HEK293 (cell line): ENCODE measurements at regions not wholly inside any gene's neighbourhood (a gene's known extent, or its start where the extent isn't known, plus 50 kb on each side); places are given as distances from the start of the nearest gene placed in this dataset.
A peak's percentile ranks its signal among the peaks of the same experiment; 100 is the strongest.

Experiments used
- CTCF ChIA-PET: fragments of 350-600 bp; formaldehyde crosslinking; extraction: SDS; loops from one replicate; lab custom pipeline; 2021; ENCODE audit warnings: antibody characterized with exemption; lab: Yijun Ruan, JAX
- POLR2A ChIA-PET: fragments of 300-600 bp; formaldehyde crosslinking; extraction: SDS; loops from one replicate; lab custom pipeline; 2020; ENCODE audit warnings: antibody characterized with exemption, inconsistent platforms; lab: Yijun Ruan, JAX
- H3K27ac ChIP-seq: fragments of 200-500 bp; sonication (Bioruptor generic); 2 replicates; pipeline ENCODE4 v1.5.1; 2014; ENCODE audit warnings: low read depth, low read length, control low read depth, inconsistent platforms; ENCODE audit errors: extremely low read depth
- H3K36me3 ChIP-seq, 2 experiments: fragments of 200-500 bp in 1 of 2; sonication (Bioruptor generic) in 1 of 2; 1 replicate in 1 of 2; 2 replicates in 1 of 2; pipeline ENCODE4 v1.5.1; 2014 to 2017; ENCODE audit warnings: inconsistent platforms in 2 of 2, low read length in 2 of 2; ENCODE audit not compliant: control insufficient read depth in 2 of 2, insufficient read depth in 1 of 2
- H3K4me1 ChIP-seq: fragments of 200-500 bp; sonication (Bioruptor generic); 2 replicates; pipeline ENCODE4 v1.5.1; 2014; ENCODE audit warnings: mild to moderate bottlenecking, low read length, inconsistent platforms; ENCODE audit not compliant: control insufficient read depth, insufficient read depth
- H3K4me3 ChIP-seq: 2 replicates; pipeline ENCODE4 v1.5.1; 2011; ENCODE audit warnings: low read depth, mild to moderate bottlenecking, control low read depth, low read length, moderate library complexity
- H3K9me3 ChIP-seq: fragments of 200-500 bp; sonication (Bioruptor generic); 2 replicates; pipeline ENCODE4 v1.5.1; 2014; ENCODE audit warnings: low read depth, low read length, inconsistent platforms; ENCODE audit not compliant: control insufficient read depth, insufficient read depth
- BCL11B ChIP-seq: fragments of 450-650 bp; formaldehyde crosslinking; IDR thresholded peaks from 2 replicates; pipeline ENCODE4 v1.5.1; 2016; ENCODE audit warnings: low read depth, missing biosample characterization, missing genetic modification characterization
- GLIS2 ChIP-seq: fragments of 450-650 bp; formaldehyde crosslinking; IDR thresholded peaks from 2 replicates; pipeline ENCODE4 v1.5.1; 2016; ENCODE audit warnings: missing biosample characterization, missing genetic modification characterization
- MEIS1 ChIP-seq: sonication (generic); formaldehyde crosslinking; IDR thresholded peaks from 2 replicates; pipeline ENCODE4 v1.8.1; 2022; ENCODE audit warnings: missing genetic modification reagents, mild to moderate bottlenecking, borderline replicate concordance
- OSR2 ChIP-seq: fragments of 450-650 bp; formaldehyde crosslinking; IDR thresholded peaks from 2 replicates; pipeline ENCODE4 v1.5.1; 2016; ENCODE audit warnings: missing biosample characterization, missing genetic modification characterization
- ZBTB17 ChIP-seq: fragments of 450-650 bp; formaldehyde crosslinking; IDR thresholded peaks from 2 replicates; pipeline ENCODE4 v1.5.1; 2016; ENCODE audit warnings: missing biosample characterization, missing genetic modification characterization
- ZBTB8A ChIP-seq: fragments of 450-650 bp; formaldehyde crosslinking; IDR thresholded peaks from 2 replicates; pipeline ENCODE4 v1.5.1; 2016; ENCODE audit warnings: missing biosample characterization, missing genetic modification characterization
- ZNF10 ChIP-seq: fragments of 450-650 bp; formaldehyde crosslinking; IDR thresholded peaks from 2 replicates; pipeline ENCODE4 v1.5.1; 2017; ENCODE audit warnings: missing biosample characterization, missing genetic modification characterization
- ZNF302 ChIP-seq: fragments of 450-650 bp; formaldehyde crosslinking; IDR thresholded peaks from 2 replicates; pipeline ENCODE4 v1.5.1; 2016; ENCODE audit warnings: missing biosample characterization, missing genetic modification characterization, low read depth
- ZNF350 ChIP-seq: fragments of 450-650 bp; formaldehyde crosslinking; IDR thresholded peaks from 2 replicates; pipeline ENCODE4 v1.5.0; 2017; ENCODE audit warnings: missing biosample characterization, mild to moderate bottlenecking, missing genetic modification characterization
- ZNF366 ChIP-seq: fragments of 450-650 bp; formaldehyde crosslinking; conservative IDR thresholded peaks from 2 replicates; pipeline ENCODE4 v1.5.1; 2016; ENCODE audit warnings: missing biosample characterization, missing genetic modification characterization
- ZNF501 ChIP-seq: fragments of 450-650 bp; formaldehyde crosslinking; IDR thresholded peaks from 2 replicates; pipeline ENCODE4 v1.5.1; 2016; ENCODE audit warnings: missing biosample characterization, missing genetic modification characterization
- ZNF548 ChIP-seq: fragments of 450-650 bp; formaldehyde crosslinking; IDR thresholded peaks from 2 replicates; pipeline ENCODE4 v1.5.1; 2016; ENCODE audit warnings: missing biosample characterization, missing genetic modification characterization
- ZNF626 ChIP-seq: fragments of 450-650 bp; sonication (Bioruptor Pico); formaldehyde crosslinking; IDR thresholded peaks from 2 replicates; pipeline ENCODE4 v1.5.1; 2018; ENCODE audit warnings: missing biosample characterization, missing genetic modification characterization, inconsistent platforms
- ZNF629 ChIP-seq: fragments of 450-650 bp; formaldehyde crosslinking; IDR thresholded peaks from 2 replicates; pipeline ENCODE4 v1.5.1; 2017; ENCODE audit warnings: missing biosample characterization, missing genetic modification characterization
- TF ChIP-seq, protein P1 (sequence below): fragments of 450-650 bp; formaldehyde crosslinking; IDR thresholded peaks from 2 replicates; pipeline ENCODE4 v1.5.1; 2016; ENCODE audit warnings: missing biosample characterization, missing genetic modification characterization
- TF ChIP-seq, protein P2 (sequence below): fragments of 450-650 bp; formaldehyde crosslinking; IDR thresholded peaks from 2 replicates; pipeline ENCODE4 v1.5.1; 2016; ENCODE audit warnings: missing biosample characterization, missing genetic modification characterization
- TF ChIP-seq, protein P3 (sequence below): fragments of 450-650 bp; formaldehyde crosslinking; IDR thresholded peaks from 2 replicates; pipeline ENCODE4 v1.5.1; 2017; ENCODE audit warnings: missing biosample characterization, missing genetic modification characterization
- TF ChIP-seq, protein P4 (sequence below): fragments of 450-650 bp; IDR thresholded peaks from 2 replicates; pipeline ENCODE4 v1.5.1; 2018; ENCODE audit warnings: missing biosample characterization, mild to moderate bottlenecking, missing genetic modification characterization
- TF ChIP-seq, protein P5 (sequence below): fragments of 450-650 bp; formaldehyde crosslinking; IDR thresholded peaks from 2 replicates; pipeline ENCODE4 v1.5.0; 2017; ENCODE audit warnings: missing biosample characterization, missing genetic modification characterization, borderline replicate concordance

DNA sequence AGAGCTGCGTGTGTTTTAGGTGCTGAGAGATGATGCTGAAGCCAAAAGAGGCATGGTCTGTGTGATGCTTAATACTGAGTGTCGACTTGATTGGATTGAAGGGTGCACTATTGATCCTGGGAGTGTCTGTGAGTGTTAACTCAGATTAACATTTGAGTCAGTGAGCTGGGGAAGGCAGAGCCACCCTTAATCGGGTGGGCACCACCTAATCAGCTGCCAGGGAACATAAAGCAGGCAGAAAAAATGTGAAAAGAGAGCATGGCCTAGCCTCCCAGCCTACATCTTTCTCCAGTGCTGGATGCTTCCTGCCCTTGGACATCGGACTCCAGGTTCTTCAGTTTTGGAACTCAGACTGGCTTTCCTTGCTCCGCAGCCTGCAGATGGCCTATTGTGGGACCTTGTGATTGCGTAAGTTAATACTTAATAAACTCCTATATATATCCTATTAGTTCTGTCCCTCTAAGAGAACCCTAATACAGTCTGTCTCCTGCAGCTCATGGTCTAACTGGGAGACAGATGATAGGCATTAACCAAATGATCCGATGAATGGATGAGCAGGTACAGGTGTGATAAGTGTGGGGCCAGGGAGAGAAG lies 91.6 kb downstream of the TFAP2C start:
- TF ChIP-seq OSR2 (no peak), ZNF629 (no peak), ZNF626 (tag by site-specific recombination) (no peak), ZNF10 (tag by site-specific recombination) (peak; percentile 75)
- TF ChIP-seq, protein P1, sequence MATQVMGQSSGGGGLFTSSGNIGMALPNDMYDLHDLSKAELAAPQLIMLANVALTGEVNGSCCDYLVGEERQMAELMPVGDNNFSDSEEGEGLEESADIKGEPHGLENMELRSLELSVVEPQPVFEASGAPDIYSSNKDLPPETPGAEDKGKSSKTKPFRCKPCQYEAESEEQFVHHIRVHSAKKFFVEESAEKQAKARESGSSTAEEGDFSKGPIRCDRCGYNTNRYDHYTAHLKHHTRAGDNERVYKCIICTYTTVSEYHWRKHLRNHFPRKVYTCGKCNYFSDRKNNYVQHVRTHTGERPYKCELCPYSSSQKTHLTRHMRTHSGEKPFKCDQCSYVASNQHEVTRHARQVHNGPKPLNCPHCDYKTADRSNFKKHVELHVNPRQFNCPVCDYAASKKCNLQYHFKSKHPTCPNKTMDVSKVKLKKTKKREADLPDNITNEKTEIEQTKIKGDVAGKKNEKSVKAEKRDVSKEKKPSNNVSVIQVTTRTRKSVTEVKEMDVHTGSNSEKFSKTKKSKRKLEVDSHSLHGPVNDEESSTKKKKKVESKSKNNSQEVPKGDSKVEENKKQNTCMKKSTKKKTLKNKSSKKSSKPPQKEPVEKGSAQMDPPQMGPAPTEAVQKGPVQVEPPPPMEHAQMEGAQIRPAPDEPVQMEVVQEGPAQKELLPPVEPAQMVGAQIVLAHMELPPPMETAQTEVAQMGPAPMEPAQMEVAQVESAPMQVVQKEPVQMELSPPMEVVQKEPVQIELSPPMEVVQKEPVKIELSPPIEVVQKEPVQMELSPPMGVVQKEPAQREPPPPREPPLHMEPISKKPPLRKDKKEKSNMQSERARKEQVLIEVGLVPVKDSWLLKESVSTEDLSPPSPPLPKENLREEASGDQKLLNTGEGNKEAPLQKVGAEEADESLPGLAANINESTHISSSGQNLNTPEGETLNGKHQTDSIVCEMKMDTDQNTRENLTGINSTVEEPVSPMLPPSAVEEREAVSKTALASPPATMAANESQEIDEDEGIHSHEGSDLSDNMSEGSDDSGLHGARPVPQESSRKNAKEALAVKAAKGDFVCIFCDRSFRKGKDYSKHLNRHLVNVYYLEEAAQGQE: no peak
- POLR2A ChIA-PET: no interaction called here
- Histone ChIP-seq H3K4me1 (no peaks in the 10 kb centered on the region), H3K4me3 (no peak overlapping the region), H3K36me3 (no peaks in the 10 kb centered on the region), H3K9me3 (no peaks in the 10 kb centered on the region), H3K27ac (no peak overlapping the region)
- CTCF ChIA-PET: interaction anchor here (1.1 kb wide), 1 partner anchor 14 kb away, joined by 3 read pairs; no protein-coding TSS in a partner anchor

DNA sequence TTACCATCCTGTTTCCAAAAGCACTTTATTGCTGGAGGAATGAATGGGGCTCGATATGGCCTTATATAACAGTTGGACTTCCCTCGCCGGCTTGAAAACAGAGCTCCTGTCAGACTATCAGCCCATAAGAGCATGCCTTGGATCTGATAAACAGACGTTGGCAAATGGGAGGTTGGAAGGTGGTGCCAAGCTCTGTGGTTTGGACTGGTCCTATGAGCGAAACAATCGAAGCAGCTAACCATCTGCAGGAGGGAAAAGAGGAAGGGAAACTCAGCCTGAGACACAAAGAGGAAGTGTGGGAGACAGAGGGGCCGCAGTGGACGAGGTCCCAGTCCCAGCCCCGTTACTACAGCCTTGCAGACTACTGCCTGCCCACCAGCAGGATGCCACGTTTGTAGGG lies 92.9 kb downstream of the TFAP2C start:
- ChIA-PET CTCF (interaction anchor here (1.1 kb wide), 1 partner anchor 13 kb away, joined by 3 read pairs; no protein-coding TSS in a partner anchor), POLR2A (no interaction called here)
- TF ChIP-seq ZNF501 (tag by site-specific recombination) (no peak), ZBTB17 (tag by site-specific recombination) (no peak), MEIS1 (no peak), ZNF366 (tag by site-specific recombination) (no peak), BCL11B (no peak), GLIS2 (no peak)
- TF ChIP-seq, protein P2, sequence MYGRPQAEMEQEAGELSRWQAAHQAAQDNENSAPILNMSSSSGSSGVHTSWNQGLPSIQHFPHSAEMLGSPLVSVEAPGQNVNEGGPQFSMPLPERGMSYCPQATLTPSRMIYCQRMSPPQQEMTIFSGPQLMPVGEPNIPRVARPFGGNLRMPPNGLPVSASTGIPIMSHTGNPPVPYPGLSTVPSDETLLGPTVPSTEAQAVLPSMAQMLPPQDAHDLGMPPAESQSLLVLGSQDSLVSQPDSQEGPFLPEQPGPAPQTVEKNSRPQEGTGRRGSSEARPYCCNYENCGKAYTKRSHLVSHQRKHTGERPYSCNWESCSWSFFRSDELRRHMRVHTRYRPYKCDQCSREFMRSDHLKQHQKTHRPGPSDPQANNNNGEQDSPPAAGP: no peak
- TF ChIP-seq, protein P3, sequence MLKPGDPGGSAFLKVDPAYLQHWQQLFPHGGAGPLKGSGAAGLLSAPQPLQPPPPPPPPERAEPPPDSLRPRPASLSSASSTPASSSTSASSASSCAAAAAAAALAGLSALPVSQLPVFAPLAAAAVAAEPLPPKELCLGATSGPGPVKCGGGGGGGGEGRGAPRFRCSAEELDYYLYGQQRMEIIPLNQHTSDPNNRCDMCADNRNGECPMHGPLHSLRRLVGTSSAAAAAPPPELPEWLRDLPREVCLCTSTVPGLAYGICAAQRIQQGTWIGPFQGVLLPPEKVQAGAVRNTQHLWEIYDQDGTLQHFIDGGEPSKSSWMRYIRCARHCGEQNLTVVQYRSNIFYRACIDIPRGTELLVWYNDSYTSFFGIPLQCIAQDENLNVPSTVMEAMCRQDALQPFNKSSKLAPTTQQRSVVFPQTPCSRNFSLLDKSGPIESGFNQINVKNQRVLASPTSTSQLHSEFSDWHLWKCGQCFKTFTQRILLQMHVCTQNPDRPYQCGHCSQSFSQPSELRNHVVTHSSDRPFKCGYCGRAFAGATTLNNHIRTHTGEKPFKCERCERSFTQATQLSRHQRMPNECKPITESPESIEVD (tag by site-specific recombination): no peak
- H3K4me1 ChIP-seq: no peaks in the 10 kb centered on the region
- H3K27ac ChIP-seq: no peak overlapping the region
- no peaks in the 10 kb centered on the region for H3K36me3 ChIP-seq
- H3K4me3 ChIP-seq: no peak overlapping the region
- no peaks in the 10 kb centered on the region for H3K9me3 ChIP-seq

DNA sequence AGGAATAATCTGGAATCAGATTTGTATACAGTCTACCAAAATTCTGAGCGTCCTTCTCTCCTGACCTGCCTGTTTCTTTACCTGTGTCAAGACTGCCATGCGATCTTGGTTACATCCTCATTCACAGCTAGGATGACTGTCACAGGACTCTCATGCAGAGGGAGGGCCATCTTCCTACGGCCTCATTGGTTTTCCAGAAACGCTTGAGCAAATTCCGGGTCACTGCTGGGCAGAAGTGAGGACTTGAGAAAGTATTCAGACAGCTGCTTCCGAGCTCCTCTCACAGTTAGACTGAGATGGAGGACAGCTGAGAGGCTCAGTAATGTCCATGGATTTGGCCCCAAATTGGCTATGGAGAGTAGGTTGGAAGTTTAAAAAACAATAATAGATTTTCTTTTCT lies 94.2 kb downstream of the TFAP2C start:
- no peaks in the 10 kb centered on the region for H3K36me3 ChIP-seq
- no peak overlapping the region for H3K27ac ChIP-seq
- no peaks in the 10 kb centered on the region for H3K4me1 ChIP-seq
- POLR2A ChIA-PET: no interaction called here
- H3K9me3 ChIP-seq: no peaks in the 10 kb centered on the region
- H3K4me3 ChIP-seq: no peak overlapping the region
- CTCF ChIA-PET: no interaction called here
- no peak for TF ChIP-seq ZNF350 (tag by site-specific recombination)
- no peak for TF ChIP-seq ZNF548 (tag by site-specific recombination)
- TF ChIP-seq, protein P4, sequence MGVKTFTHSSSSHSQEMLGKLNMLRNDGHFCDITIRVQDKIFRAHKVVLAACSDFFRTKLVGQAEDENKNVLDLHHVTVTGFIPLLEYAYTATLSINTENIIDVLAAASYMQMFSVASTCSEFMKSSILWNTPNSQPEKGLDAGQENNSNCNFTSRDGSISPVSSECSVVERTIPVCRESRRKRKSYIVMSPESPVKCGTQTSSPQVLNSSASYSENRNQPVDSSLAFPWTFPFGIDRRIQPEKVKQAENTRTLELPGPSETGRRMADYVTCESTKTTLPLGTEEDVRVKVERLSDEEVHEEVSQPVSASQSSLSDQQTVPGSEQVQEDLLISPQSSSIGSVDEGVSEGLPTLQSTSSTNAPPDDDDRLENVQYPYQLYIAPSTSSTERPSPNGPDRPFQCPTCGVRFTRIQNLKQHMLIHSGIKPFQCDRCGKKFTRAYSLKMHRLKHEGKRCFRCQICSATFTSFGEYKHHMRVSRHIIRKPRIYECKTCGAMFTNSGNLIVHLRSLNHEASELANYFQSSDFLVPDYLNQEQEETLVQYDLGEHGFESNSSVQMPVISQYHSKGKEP (tag by site-specific recombination): no peak
- TF ChIP-seq ZNF366 (tag by site-specific recombination): no peak
- no peak for TF ChIP-seq ZBTB8A (tag by site-specific recombination)
- no peak for TF ChIP-seq ZNF302
- TF ChIP-seq, protein P5, sequence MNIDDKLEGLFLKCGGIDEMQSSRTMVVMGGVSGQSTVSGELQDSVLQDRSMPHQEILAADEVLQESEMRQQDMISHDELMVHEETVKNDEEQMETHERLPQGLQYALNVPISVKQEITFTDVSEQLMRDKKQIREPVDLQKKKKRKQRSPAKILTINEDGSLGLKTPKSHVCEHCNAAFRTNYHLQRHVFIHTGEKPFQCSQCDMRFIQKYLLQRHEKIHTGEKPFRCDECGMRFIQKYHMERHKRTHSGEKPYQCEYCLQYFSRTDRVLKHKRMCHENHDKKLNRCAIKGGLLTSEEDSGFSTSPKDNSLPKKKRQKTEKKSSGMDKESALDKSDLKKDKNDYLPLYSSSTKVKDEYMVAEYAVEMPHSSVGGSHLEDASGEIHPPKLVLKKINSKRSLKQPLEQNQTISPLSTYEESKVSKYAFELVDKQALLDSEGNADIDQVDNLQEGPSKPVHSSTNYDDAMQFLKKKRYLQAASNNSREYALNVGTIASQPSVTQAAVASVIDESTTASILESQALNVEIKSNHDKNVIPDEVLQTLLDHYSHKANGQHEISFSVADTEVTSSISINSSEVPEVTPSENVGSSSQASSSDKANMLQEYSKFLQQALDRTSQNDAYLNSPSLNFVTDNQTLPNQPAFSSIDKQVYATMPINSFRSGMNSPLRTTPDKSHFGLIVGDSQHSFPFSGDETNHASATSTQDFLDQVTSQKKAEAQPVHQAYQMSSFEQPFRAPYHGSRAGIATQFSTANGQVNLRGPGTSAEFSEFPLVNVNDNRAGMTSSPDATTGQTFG (tag by site-specific recombination): no peak
